MG63 (cell line): ENCODE measurements at regions not wholly inside any gene's neighbourhood (a gene's known extent, or its start where the extent isn't known, plus 50 kb on each side); places are given as distances from the start of the nearest gene placed in this dataset.

Experiments used
- DNase-seq: peaks from one replicate; pipeline ENCODE4 v3.0.0-alpha.2; 2020
- H3K27me3 ChIP-seq: fragments of 250-450 bp; sonication (Bioruptor Pico); 2 replicates; pipeline ENCODE4 v1.5.1; 2020; ENCODE audit warnings: mild to moderate bottlenecking, moderate library complexity
- H3K36me3 ChIP-seq: fragments of 250-450 bp; sonication (Bioruptor Pico); 2 replicates; pipeline ENCODE4 v1.5.1; 2020; ENCODE audit warnings: mild to moderate bottlenecking, moderate library complexity
- H3K4me3 ChIP-seq: fragments of 250-450 bp; sonication (Bioruptor Pico); 2 replicates; pipeline ENCODE4 v1.5.1; 2020; ENCODE audit warnings: mild to moderate bottlenecking, moderate library complexity
- H3K9me3 ChIP-seq: fragments of 250-450 bp; sonication (Bioruptor Pico); 2 replicates; pipeline ENCODE4 v1.5.1; 2020; ENCODE audit warnings: mild to moderate bottlenecking, moderate library complexity

- Histone ChIP-seq H3K27me3 (no peaks in the 10 kb centered on the region), H3K9me3 (no peaks in the 10 kb centered on the region), H3K4me3 (no peak overlapping the region), H3K36me3 (no peaks in the 10 kb centered on the region)
- DNase-seq, result no peak
These were observed 763.9 kb downstream of the HACE1 start for GRCh38 chr6:104095661-104096416.

DNA sequence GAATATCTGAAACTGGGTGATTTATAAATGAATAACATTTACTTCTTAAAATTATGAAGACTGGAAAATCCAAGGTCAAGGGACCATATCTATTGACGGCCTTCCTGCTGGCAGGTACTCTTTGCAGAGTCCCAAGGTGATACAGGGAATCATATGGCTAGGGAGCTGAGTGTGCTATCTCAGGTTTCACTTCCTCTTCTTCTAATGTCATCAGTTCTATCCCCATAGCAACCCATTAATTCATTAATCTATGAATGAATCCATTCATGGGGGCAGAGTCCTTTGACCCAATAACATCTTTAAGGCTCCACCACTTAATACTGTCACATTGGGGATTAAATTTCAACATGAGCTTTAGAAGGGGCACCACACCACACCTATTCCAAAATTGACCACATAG is 772.0 kb downstream of the HACE1 start:
- Histone ChIP-seq H3K27me3 (no peaks in the 10 kb centered on the region), H3K4me3 (no peak overlapping the region), H3K36me3 (no peaks in the 10 kb centered on the region), H3K9me3 (no peaks in the 10 kb centered on the region)
- no peak for DNase-seq

- Histone ChIP-seq H3K36me3 (no peaks in the 10 kb centered on the region), H3K4me3 (no peak overlapping the region), H3K27me3 (no peaks in the 10 kb centered on the region), H3K9me3 (no peaks in the 10 kb centered on the region)
- DNase-seq, result no peak
These were observed 791.4 kb downstream of the HACE1 start for GRCh38 chr6:104068281-104068680.

DNA sequence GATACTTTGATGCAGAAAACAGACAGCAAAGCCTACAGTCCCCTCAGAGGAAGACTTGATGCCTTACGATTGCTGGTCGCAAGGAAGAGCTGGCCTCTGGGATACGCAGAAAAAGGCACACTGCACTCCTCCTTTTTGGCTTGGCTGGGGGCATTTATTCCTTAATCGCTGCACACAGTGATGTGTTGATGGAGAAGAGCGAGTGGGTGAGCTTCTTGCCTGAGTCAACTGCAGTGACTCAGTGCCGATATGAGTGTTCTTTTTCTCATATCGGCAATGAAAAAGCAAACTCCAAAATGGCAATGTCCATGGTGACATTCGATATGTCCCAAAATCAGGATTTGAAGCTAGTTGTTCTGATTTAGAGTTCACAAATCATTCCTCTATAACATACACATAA is 794.8 kb downstream of the HACE1 start:
- H3K27me3 ChIP-seq, result no peaks in the 10 kb centered on the region

DNA sequence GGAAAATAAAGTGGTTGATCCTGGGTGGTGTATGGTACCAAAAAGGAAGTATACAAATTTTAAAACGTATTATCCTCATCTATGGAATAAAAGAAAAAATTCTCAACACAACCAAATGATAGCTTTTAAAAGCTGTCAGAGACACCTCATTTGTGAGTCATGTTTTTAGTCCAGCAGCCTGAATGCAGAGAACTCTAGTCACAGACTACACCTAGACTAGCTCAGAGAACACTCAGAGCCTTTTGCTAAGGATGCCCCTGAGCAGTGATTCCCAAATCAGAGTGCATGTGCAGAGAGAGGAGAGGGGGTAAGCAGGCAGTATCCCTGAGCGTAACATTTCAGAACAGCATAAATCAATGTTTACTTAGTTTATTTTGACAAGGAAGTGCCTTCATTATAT is 809.3 kb downstream of the HACE1 start:
- Histone ChIP-seq H3K4me3 (no peak overlapping the region), H3K36me3 (no peaks in the 10 kb centered on the region), H3K9me3 (no peaks in the 10 kb centered on the region), H3K27me3 (no peaks in the 10 kb centered on the region)
- no peak for DNase-seq

More for the DNA sequence above, 794.8 kb downstream of the HACE1 start:
- H3K36me3 ChIP-seq, result no peaks in the 10 kb centered on the region
- H3K9me3 ChIP-seq, result no peaks in the 10 kb centered on the region
- DNase-seq, result no peak
- no peak overlapping the region for H3K4me3 ChIP-seq

DNA sequence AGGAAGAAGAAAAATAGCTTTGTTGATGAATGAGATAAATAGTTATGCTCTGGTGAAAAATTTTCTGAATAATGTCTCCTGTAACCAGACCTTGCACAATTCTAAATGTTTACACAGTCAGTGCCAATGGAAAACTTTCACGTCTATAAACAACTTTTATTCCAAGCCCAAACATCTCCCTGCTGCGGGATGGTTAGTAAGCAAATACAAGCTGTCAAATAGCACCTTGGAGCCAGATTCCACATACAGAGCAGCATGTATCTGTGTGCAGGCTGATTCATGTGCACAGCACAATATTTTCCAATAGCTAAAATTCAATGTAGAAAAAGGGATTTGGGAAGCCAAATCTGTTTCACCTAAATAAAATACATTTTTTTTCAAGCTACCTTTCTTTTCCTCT is 813.3 kb downstream of the HACE1 start:
- H3K27me3 ChIP-seq, result no peaks in the 10 kb centered on the region
- H3K4me3 ChIP-seq, result no peak overlapping the region
- H3K9me3 ChIP-seq, result no peaks in the 10 kb centered on the region
- DNase-seq, result no peak
- no peaks in the 10 kb centered on the region for H3K36me3 ChIP-seq

GRCh38 chr6:104031346-104031745 is 828.4 kb downstream of the HACE1 start:
- no peaks in the 10 kb centered on the region for H3K27me3 ChIP-seq
- H3K36me3 ChIP-seq, result no peaks in the 10 kb centered on the region
- no peak overlapping the region for H3K4me3 ChIP-seq
- DNase-seq, result no peak
- H3K9me3 ChIP-seq, result no peaks in the 10 kb centered on the region

GRCh38 chr6:104022126-104022525 is 837.6 kb downstream of the HACE1 start:
- H3K9me3 ChIP-seq, result no peaks in the 10 kb centered on the region
- H3K27me3 ChIP-seq, result no peaks in the 10 kb centered on the region
- H3K36me3 ChIP-seq, result no peaks in the 10 kb centered on the region
- H3K4me3 ChIP-seq, result no peak overlapping the region
- no peak for DNase-seq

GRCh38 chr6:104019075-104019753 is 840.5 kb downstream of the HACE1 start:
- Histone ChIP-seq H3K27me3 (no peaks in the 10 kb centered on the region), H3K9me3 (no peaks in the 10 kb centered on the region), H3K4me3 (no peak overlapping the region), H3K36me3 (no peaks in the 10 kb centered on the region)
- DNase-seq, result no peak

GRCh38 chr6:104017410-104018381 is 842.0 kb downstream of the HACE1 start:
- no peaks in the 10 kb centered on the region for H3K36me3 ChIP-seq
- no peaks in the 10 kb centered on the region for H3K27me3 ChIP-seq
- DNase-seq, result no peak
- H3K9me3 ChIP-seq, result no peaks in the 10 kb centered on the region
- H3K4me3 ChIP-seq, result no peak overlapping the region

GRCh38 chr6:104014163-104014959 is 845.4 kb downstream of the HACE1 start:
- Histone ChIP-seq H3K27me3 (no peaks in the 10 kb centered on the region), H3K4me3 (no peak overlapping the region), H3K9me3 (no peaks in the 10 kb centered on the region), H3K36me3 (no peaks in the 10 kb centered on the region)
- no peak for DNase-seq

- Histone ChIP-seq H3K9me3 (no peaks in the 10 kb centered on the region), H3K36me3 (no peaks in the 10 kb centered on the region), H3K27me3 (no peaks in the 10 kb centered on the region), H3K4me3 (no peak overlapping the region)
- no peak for DNase-seq
These were observed 846.3 kb downstream of the HACE1 start for GRCh38 chr6:104013312-104013971.

GRCh38 chr6:104010897-104011296 is 848.8 kb downstream of the HACE1 start:
- no peaks in the 10 kb centered on the region for H3K36me3 ChIP-seq
- H3K27me3 ChIP-seq, result no peaks in the 10 kb centered on the region
- DNase-seq, result no peak
- no peaks in the 10 kb centered on the region for H3K9me3 ChIP-seq
- H3K4me3 ChIP-seq, result no peak overlapping the region

DNA sequence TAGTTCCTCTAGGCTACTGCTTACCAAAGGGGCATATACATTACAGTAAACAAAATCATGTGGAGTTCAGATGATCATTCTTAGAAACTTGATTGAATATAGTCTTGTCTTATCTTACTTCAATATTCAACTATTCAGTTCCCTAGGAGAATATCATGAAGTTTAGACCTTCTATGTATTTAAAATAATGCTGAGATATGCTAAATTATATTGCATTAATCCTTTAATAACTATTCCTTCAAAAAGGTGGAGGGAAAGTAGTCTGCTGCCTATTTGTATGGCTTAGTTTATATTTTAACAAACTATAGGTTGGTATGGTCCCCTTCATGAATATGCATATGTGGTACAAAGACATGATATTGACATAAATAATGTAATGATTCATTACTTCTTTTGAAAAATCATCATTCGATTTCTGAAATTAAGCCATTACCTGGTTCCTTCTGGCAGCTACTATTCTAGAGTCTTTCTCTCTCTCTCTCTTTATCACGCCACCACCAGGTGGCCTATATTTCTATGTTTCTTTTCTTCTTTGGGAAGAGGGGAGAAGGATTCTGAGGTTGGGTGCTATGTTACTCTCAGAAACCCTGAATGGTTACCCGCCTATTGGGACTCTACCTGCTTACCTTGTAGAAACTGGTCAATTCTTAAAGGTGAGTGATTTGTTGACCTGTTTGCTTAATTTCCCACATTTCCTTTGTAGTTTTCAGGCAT is 855.8 kb downstream of the HACE1 start:
- H3K27me3 ChIP-seq, result no peaks in the 10 kb centered on the region
- DNase-seq, result no peak
- no peaks in the 10 kb centered on the region for H3K36me3 ChIP-seq
- H3K4me3 ChIP-seq, result no peak overlapping the region
- no peaks in the 10 kb centered on the region for H3K9me3 ChIP-seq

DNA sequence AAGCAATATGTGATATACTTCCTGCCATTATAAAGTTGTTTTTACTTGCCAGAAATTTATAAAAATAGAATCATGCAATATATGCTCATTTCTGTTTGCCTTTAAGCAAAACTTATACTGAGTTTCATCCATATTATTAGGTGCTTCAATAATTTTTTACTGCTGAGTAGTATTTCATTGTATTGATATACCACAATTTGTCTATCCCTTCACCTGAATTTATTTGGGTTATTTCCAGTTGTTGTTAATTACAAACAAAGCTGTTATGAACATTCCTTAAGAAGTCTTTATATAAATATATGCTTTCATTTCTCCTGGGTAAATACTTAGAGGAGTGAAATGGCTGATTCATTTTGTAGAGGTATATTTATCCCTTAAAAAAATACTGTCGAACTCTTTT is 864.1 kb downstream of the HACE1 start:
- H3K4me3 ChIP-seq, result no peak overlapping the region

More for the DNA sequence above, 864.1 kb downstream of the HACE1 start:
- no peaks in the 10 kb centered on the region for H3K36me3 ChIP-seq
- DNase-seq, result no peak
- no peaks in the 10 kb centered on the region for H3K9me3 ChIP-seq
- H3K27me3 ChIP-seq, result no peaks in the 10 kb centered on the region
